ENCODE measurements at regions not wholly inside any gene's neighbourhood (a gene's known extent, or its start where the extent isn't known, plus 50 kb on each side); places are given as distances from the start of the nearest gene placed in this dataset.

GRCh38 chr9:29200650-29201049 lies 1627.4 kb upstream of the C9orf72 start:
- H3K27ac ChIP-seq (replicated peaks in 1 of 4): no peak overlapping the region
- no peak for DNase-seq (ENCODE audit: extremely low spot score)
- H3K36me3 ChIP-seq: no peaks in the 10 kb centered on the region
- intact Hi-C loops (cut with DNase I): no loop called here
- 91% methylated on average over 3 of the region's 3 CpGs for WGBS
- H3K4me1 ChIP-seq: no peaks in the 10 kb centered on the region
- H3K4me3 ChIP-seq: no peak overlapping the region
- H3K9me3 ChIP-seq: no peaks in the 10 kb centered on the region
- no peaks in the 10 kb centered on the region for H3K27me3 ChIP-seq
- TF ChIP-seq POLR2AphosphoS5 (IDR thresholded peaks at IDR 0.05) (no peak), EP300 (IDR thresholded peaks at IDR 0.05) (no peak), POLR2A (IDR thresholded peaks at IDR 0.05; ENCODE audit: low read depth) (no peak), CTCF (IDR thresholded peaks at IDR 0.05) (no peak)

GRCh38 chr9:29203244-29203930 lies 1630.1 kb upstream of the C9orf72 start:
- DNase-seq (ENCODE audit: extremely low spot score): no peak
- H3K9me3 ChIP-seq: no peaks in the 10 kb centered on the region
- no peaks in the 10 kb centered on the region for H3K4me1 ChIP-seq
- H3K36me3 ChIP-seq: no peaks in the 10 kb centered on the region
- TF ChIP-seq CTCF (IDR thresholded peaks at IDR 0.05): no peak
- TF ChIP-seq POLR2A (IDR thresholded peaks at IDR 0.05; ENCODE audit: low read depth): no peak
- TF ChIP-seq POLR2AphosphoS5 (IDR thresholded peaks at IDR 0.05): no peak
- no peak for TF ChIP-seq EP300 (IDR thresholded peaks at IDR 0.05)
- intact Hi-C loops (cut with DNase I): no loop called here
- H3K27ac ChIP-seq (replicated peaks in 1 of 4): no peak overlapping the region
- no peaks in the 10 kb centered on the region for H3K27me3 ChIP-seq
- 64% methylated on average over 2 of the region's 2 CpGs for WGBS
- no peak overlapping the region for H3K4me3 ChIP-seq

GRCh38 chr9:29208670-29209069 lies 1635.4 kb upstream of the C9orf72 start:
- Histone ChIP-seq H3K9me3 (no peaks in the 10 kb centered on the region), H3K27me3 (peaks cover 0 to 30% (median 15%) of the 10 kb centered on the region in 4 donors), H3K4me3 (no peak overlapping the region), H3K27ac (replicated peaks in 1 of 4) (no peak overlapping the region), H3K36me3 (no peaks in the 10 kb centered on the region), H3K4me1 (peaks cover 14 to 25% (median 23%) of the 10 kb centered on the region in 4 donors)
- TF ChIP-seq POLR2AphosphoS5 (IDR thresholded peaks at IDR 0.05) (no peak), CTCF (IDR thresholded peaks at IDR 0.05) (no peak), EP300 (IDR thresholded peaks at IDR 0.05) (no peak), POLR2A (IDR thresholded peaks at IDR 0.05; ENCODE audit: low read depth) (no peak)
- intact Hi-C loops (cut with DNase I): no loop called here
- no peak for DNase-seq (ENCODE audit: extremely low spot score)

- Histone ChIP-seq H3K27me3 (peaks cover 0 to 41% (median 27%) of the 10 kb centered on the region in 4 donors), H3K9me3 (no peaks in the 10 kb centered on the region), H3K4me3 (no peak overlapping the region), H3K4me1 (peaks cover 14 to 37% (median 34%) of the 10 kb centered on the region in 4 donors), H3K27ac (replicated peaks in 1 of 4) (no peak overlapping the region), H3K36me3 (no peaks in the 10 kb centered on the region)
- TF ChIP-seq POLR2A (IDR thresholded peaks at IDR 0.05; ENCODE audit: low read depth): no peak
- 40% methylated on average over 2 of the region's 2 CpGs for WGBS
- intact Hi-C loops (cut with DNase I): loop anchor here (10.0 kb wide), 1 partner anchor 435 kb away; no protein-coding TSS in a partner anchor
- DNase-seq (ENCODE audit: extremely low spot score): no peak
These were observed 1636.5 kb upstream of the C9orf72 start for GRCh38 chr9:29209748-29210291.

GRCh38 chr9:29211003-29211579 lies 1637.8 kb upstream of the C9orf72 start:
- 48% methylated on average over 6 of the region's 6 CpGs for WGBS
- DNase-seq (ENCODE audit: extremely low spot score): no peak
- peaks cover 0 to 54% (median 34%) of the 10 kb centered on the region in 4 donors for H3K27me3 ChIP-seq
- peaks cover 14 to 40% (median 37%) of the 10 kb centered on the region in 4 donors for H3K4me1 ChIP-seq
- intact Hi-C loops (cut with DNase I): loop anchor here (10.0 kb wide), 1 partner anchor 436 kb away; no protein-coding TSS in a partner anchor
- TF ChIP-seq POLR2A (IDR thresholded peaks at IDR 0.05; ENCODE audit: low read depth) (no peak), CTCF (IDR thresholded peaks at IDR 0.05) (no peak), EP300 (IDR thresholded peaks at IDR 0.05) (no peak), POLR2AphosphoS5 (IDR thresholded peaks at IDR 0.05) (no peak)
- H3K36me3 ChIP-seq: no peaks in the 10 kb centered on the region
- no peak overlapping the region for H3K27ac ChIP-seq (replicated peaks in 1 of 4)
- no peak overlapping the region for H3K4me3 ChIP-seq
- H3K9me3 ChIP-seq: no peaks in the 10 kb centered on the region

Data from esophagus muscularis mucosa (tissue), 4 donors.